A549 (cell line): ENCODE measurements at regions not wholly inside any gene's neighbourhood (a gene's known extent, or its start where the extent isn't known, plus 50 kb on each side); places are given as distances from the start of the nearest gene placed in this dataset.

Experiments
- ATAC-seq, 2 experiments: fragments of 200-7000 bp in 1 of 2; fragments of >200 bp in 1 of 2; cut with Nextera tagmentation in 1 of 2; cut with Tn5 transposase in 1 of 2; 3 replicates each; pipeline versions ENCODE4 v1.8.0 to v1.9.1; 2018 to 2020; ENCODE audit warnings: mild to moderate bottlenecking in 1 of 2, moderate library complexity in 1 of 2
- CTCF ChIA-PET: fragments of 300-600 bp; sonication (Branson Sonifier 250); formaldehyde crosslinking; extraction: SDS; loops from one replicate; lab custom pipeline; 2021; ENCODE audit warnings: antibody characterized with exemption, inconsistent platforms; lab: Yijun Ruan, JAX
- POLR2A ChIA-PET: fragments of 350-600 bp; formaldehyde crosslinking; extraction: SDS; loops from one replicate; lab custom pipeline; 2021; ENCODE audit warnings: antibody characterized with exemption, inconsistent platforms; lab: Yijun Ruan, JAX
- DNase-seq, 2 experiments: peaks; one replicate each; pipeline versions ENCODE4 v3.0.0 to v3.0.0-alpha.2; 2011 to 2016; ENCODE audit warnings: low read depth in 1 of 2, low spot score in 1 of 2
- FAIRE-seq: peaks from 2 replicates; lab custom pipeline; 2011; peaks lifted over from hg19 to GRCh38; lab: Jason Lieb, UNC
- H3K27ac ChIP-seq, 2 experiments: fragments of >200 bp; sonication (Bioruptor Twin); formaldehyde crosslinking; 3 replicates each; pipeline ENCODE4 v1.5.1; 2016 to 2017
- H3K4me1 ChIP-seq: fragments of >200 bp; sonication (Bioruptor Twin); formaldehyde crosslinking; 3 replicates; pipeline ENCODE4 v1.6.1; 2016
- H3K4me2 ChIP-seq: fragments of >200 bp; sonication (Bioruptor Twin); formaldehyde crosslinking; 3 replicates; pipeline ENCODE4 v1.6.1; 2016
- H3K4me3 ChIP-seq: fragments of >200 bp; sonication (Bioruptor Twin); formaldehyde crosslinking; 3 replicates; pipeline ENCODE4 v1.5.1; 2016
- H3K9me3 ChIP-seq: fragments of >200 bp; sonication (Bioruptor Twin); formaldehyde crosslinking; 3 replicates; pipeline ENCODE4 v1.6.1; 2016
- ATOH8 ChIP-seq: fragments of 250-450 bp; sonication (Bioruptor Pico); IDR thresholded peaks from 2 replicates; pipeline ENCODE4 v1.5.0; 2020; ENCODE audit warnings: low read depth, mild to moderate bottlenecking, moderate library complexity
- BHLHE40 ChIP-seq: IDR thresholded peaks from 2 replicates; pipeline ENCODE4 v1.6.1; 2012; ENCODE audit warnings: low read depth, low read length, inconsistent platforms
- CBX2 ChIP-seq: fragments of 200-600 bp; sonication (generic); IDR thresholded peaks from 2 replicates; pipeline ENCODE4 v1.6.1; 2016; ENCODE audit warnings: low read depth, mild to moderate bottlenecking, borderline replicate concordance
- CHD4 ChIP-seq: fragments of 200-600 bp; sonication (generic); IDR thresholded peaks from 2 replicates; pipeline ENCODE4 v1.6.1; 2016; ENCODE audit warnings: antibody characterized with exemption, mild to moderate bottlenecking, borderline replicate concordance
- CTCF ChIP-seq: fragments of >200 bp; sonication (Bioruptor Twin); formaldehyde crosslinking; IDR thresholded peaks from 3 replicates; pipeline ENCODE4 v1.5.1; 2016
- EHMT2 ChIP-seq: fragments of 200-600 bp; sonication (generic); IDR thresholded peaks from 2 replicates; pipeline ENCODE4 v1.6.1; 2016; ENCODE audit warnings: antibody characterized with exemption, low read depth, mild to moderate bottlenecking, moderate library complexity
- ELK1 ChIP-seq: fragments of 150-350 bp; IDR thresholded peaks from 2 replicates; pipeline ENCODE4 v1.6.1; 2014; ENCODE audit warnings: low read depth, mild to moderate bottlenecking, low read length
- ESRRA ChIP-seq: fragments of 150-350 bp; IDR thresholded peaks from 2 replicates; pipeline ENCODE4 v1.6.1; 2014; ENCODE audit warnings: mild to moderate bottlenecking, low read length, borderline replicate concordance
- FOSB ChIP-seq: fragments of 250-450 bp; sonication (Bioruptor Pico); IDR thresholded peaks from 2 replicates; pipeline ENCODE4 v1.5.0; 2020; ENCODE audit warnings: mild to moderate bottlenecking, moderate library complexity
- FOSL2 ChIP-seq, 2 experiments: fragments of 450-650 bp in 1 of 2; fragments of >200 bp in 1 of 2; sonication (Bioruptor Twin) in 1 of 2; formaldehyde crosslinking; IDR thresholded peaks; 2 replicates each; pipeline versions ENCODE4 v1.5.0 to v1.6.1; 2016 to 2020; ENCODE audit warnings: mild to moderate bottlenecking in 1 of 2, moderate library complexity in 1 of 2
- FOXS1 ChIP-seq: fragments of 250-450 bp; sonication (Bioruptor Pico); IDR thresholded peaks from 2 replicates; pipeline ENCODE4 v1.5.0; 2020; ENCODE audit warnings: mild to moderate bottlenecking, moderate library complexity
- HEYL ChIP-seq: fragments of 250-450 bp; sonication (Bioruptor Pico); IDR thresholded peaks from 2 replicates; pipeline ENCODE4 v1.8.0; 2021; ENCODE audit warnings: mild to moderate bottlenecking, moderate library complexity
- HOXA7 ChIP-seq: fragments of 250-450 bp; sonication (Bioruptor Pico); IDR thresholded peaks from 2 replicates; pipeline ENCODE4 v1.5.0; 2020; ENCODE audit warnings: mild to moderate bottlenecking, moderate library complexity
- HOXB5 ChIP-seq: fragments of 250-450 bp; sonication (Bioruptor Pico); IDR thresholded peaks from 2 replicates; pipeline ENCODE4 v1.5.0; 2020; ENCODE audit warnings: mild to moderate bottlenecking, moderate library complexity
- KDM1A ChIP-seq: fragments of 200-600 bp; sonication (generic); IDR thresholded peaks from 2 replicates; pipeline ENCODE4 v1.6.1; 2016; ENCODE audit warnings: low read depth, mild to moderate bottlenecking
- MYC ChIP-seq: IDR thresholded peaks from 2 replicates; pipeline ENCODE4 v1.6.1; 2012; ENCODE audit warnings: mild to moderate bottlenecking, inconsistent platforms, low read length, improper control_type of control experiment, borderline replicate concordance
- NPAS2 ChIP-seq: fragments of 250-450 bp; sonication (Bioruptor Pico); IDR thresholded peaks from 2 replicates; pipeline ENCODE4 v1.8.0; 2022; ENCODE audit warnings: mild to moderate bottlenecking, moderate library complexity, borderline replicate concordance
- PBX3 ChIP-seq: IDR thresholded peaks from 2 replicates; pipeline ENCODE4 v1.6.1; 2012
- POLR2AphosphoS2 ChIP-seq: conservative IDR thresholded peaks from 2 replicates; pipeline ENCODE4 v1.6.1; 2012; ENCODE audit warnings: low read length, improper control_type of control experiment, inconsistent platforms
- RARB ChIP-seq: fragments of 250-450 bp; sonication (Bioruptor Pico); IDR thresholded peaks from 2 replicates; pipeline ENCODE4 v1.8.0; 2021; ENCODE audit warnings: mild to moderate bottlenecking, moderate library complexity
- SMC3 ChIP-seq: fragments of >200 bp; sonication (Bioruptor Twin); formaldehyde crosslinking; IDR thresholded peaks from 3 replicates; pipeline ENCODE4 v1.6.1; 2018; ENCODE audit warnings: inconsistent platforms
- TFCP2L1 ChIP-seq: fragments of 250-450 bp; sonication (Bioruptor Pico); IDR thresholded peaks from 2 replicates; pipeline ENCODE4 v1.5.0; 2021; ENCODE audit warnings: mild to moderate bottlenecking
- TP53 ChIP-seq: fragments of 250-450 bp; sonication (Bioruptor Pico); IDR thresholded peaks from 2 replicates; pipeline ENCODE4 v1.5.0; 2021; ENCODE audit warnings: mild to moderate bottlenecking, moderate library complexity
- ZFP36 ChIP-seq: fragments of 450-650 bp; IDR thresholded peaks from 2 replicates; pipeline ENCODE4 v1.6.1; 2014; ENCODE audit warnings: borderline replicate concordance; ENCODE audit not compliant: partially characterized antibody
- ZNF302 ChIP-seq: fragments of 250-450 bp; sonication (Bioruptor Pico); IDR thresholded peaks from 2 replicates; pipeline ENCODE4 v1.9.0; 2021; ENCODE audit warnings: inconsistent platforms, mild to moderate bottlenecking, moderate library complexity
- ZSCAN20 ChIP-seq: fragments of 250-450 bp; sonication (Bioruptor Pico); IDR thresholded peaks from 2 replicates; pipeline ENCODE4 v1.8.0; 2022; ENCODE audit warnings: mild to moderate bottlenecking, moderate library complexity
- WGBS: methylation state at CpG from one replicate; pipeline ENCODE4 v1.1.6; 2017; ENCODE audit errors: missing lambda C conversion rate; 5-methylcytosine and 5-hydroxymethylcytosine counted together

GRCh38 chr16:79725051-79725450 is 124.5 kb upstream of the MAF start:
- WGBS = 83% methylated on average over 4 of the region's 4 CpGs
- Histone ChIP-seq H3K4me1 (no peaks in the 10 kb centered on the region), H3K9me3 (no peaks in the 10 kb centered on the region), H3K27ac (no peak overlapping the region), H3K4me2 (no peak overlapping the region), H3K4me3 (no peak overlapping the region)
- FAIRE-seq = no peak
- TF ChIP-seq SMC3 = no peak
- TF ChIP-seq CBX2 = no peak
- no peak for TF ChIP-seq HOXB5
- no peak for TF ChIP-seq FOSL2 (IDR thresholded peaks at IDR 0.05)
- no peak for TF ChIP-seq FOSL2 (CRISPR knock-in tag; IDR thresholded peaks at IDR 0.05)
- no peak for TF ChIP-seq CHD4
- no peak for TF ChIP-seq BHLHE40
- no peak for TF ChIP-seq NPAS2
- no peak for TF ChIP-seq ZNF302
- no peak for TF ChIP-seq ZSCAN20
- no peak for TF ChIP-seq ESRRA
- TF ChIP-seq FOXS1 = no peak
- TF ChIP-seq TFCP2L1 = no peak
- TF ChIP-seq POLR2AphosphoS2 = no peak
- no peak for TF ChIP-seq EHMT2
- no peak for TF ChIP-seq ELK1
- no peak for ATAC-seq
- ChIA-PET POLR2A (no interaction called here), CTCF (interaction anchor here (1.2 kb wide), 1 partner anchor 360 kb away, joined by 3 read pairs; no protein-coding TSS in a partner anchor)
- no peak for DNase-seq

GRCh38 chr16:79723583-79724168 is 123.1 kb upstream of the MAF start:
- Histone ChIP-seq H3K9me3 (no peaks in the 10 kb centered on the region), H3K4me3 (no peak overlapping the region), H3K27ac (no peak overlapping the region), H3K4me2 (no peak overlapping the region), H3K4me1 (no peaks in the 10 kb centered on the region)
- no peak for TF ChIP-seq KDM1A
- no peak for TF ChIP-seq FOSL2 (IDR thresholded peaks at IDR 0.05)
- TF ChIP-seq FOSL2 (CRISPR knock-in tag; IDR thresholded peaks at IDR 0.05) = no peak
- no peak for TF ChIP-seq ELK1
- TF ChIP-seq BHLHE40 = no peak
- TF ChIP-seq SMC3 = no peak
- TF ChIP-seq MYC = no peak
- no peak for TF ChIP-seq HOXA7 (CRISPR knock-in tag)
- no peak for TF ChIP-seq PBX3
- TF ChIP-seq HEYL (CRISPR knock-in tag) = no peak
- TF ChIP-seq ATOH8 (CRISPR knock-in tag) = no peak
- TF ChIP-seq CTCF = no peak
- TF ChIP-seq RARB (CRISPR knock-in tag) = no peak
- TF ChIP-seq FOSB (CRISPR knock-in tag) = no peak
- TF ChIP-seq ZFP36 = no peak
- no peak for TF ChIP-seq ESRRA
- TF ChIP-seq NPAS2 = no peak
- no peak for TF ChIP-seq TP53 (CRISPR knock-in tag)
- ChIA-PET CTCF (interaction anchor here (0.6 to 1.2 kb wide), 2 partner anchors 122 to 361 kb away, joined by 3 read pairs; no protein-coding TSS in a partner anchor), POLR2A (no interaction called here)
- FAIRE-seq (no peak), DNase-seq (no peak), ATAC-seq (no peak)
- 76% methylated on average over 8 of the region's 8 CpGs for WGBS
